Activated T-cell treated with anti-CD3 and anti-CD28 coated beads, Interleukin-2, amount 50 U/mL, for 4 hours (primary cell): ENCODE measurements at regions not wholly inside any gene's neighbourhood (a gene's known extent, or its start where the extent isn't known, plus 50 kb on each side); places are given as distances from the start of the nearest gene placed in this dataset.

Source experiments
- ATAC-seq, 2 donors: fragments of 200-7000 bp; cut with Tn5 transposase; one replicate each; pipeline ENCODE4 v1.10.0; 2021
- DNase-seq: peaks from one replicate; pipeline ENCODE4 v3.0.0-alpha.2; 2020
- H3K27me3 Mint-ChIP-seq: one replicate; pipeline ENCODE4 v1.8.0; 2021; ENCODE audit warnings: low read depth, mixed read lengths
- H3K36me3 Mint-ChIP-seq: one replicate; pipeline ENCODE4 v1.8.0; 2022; ENCODE audit warnings: mixed read lengths; ENCODE audit not compliant: insufficient read depth
- H3K4me1 Mint-ChIP-seq: one replicate; pipeline ENCODE4 v1.8.0; 2021; ENCODE audit warnings: low read depth, mixed read lengths
- H3K4me3 Mint-ChIP-seq: one replicate; pipeline ENCODE4 v1.8.0; 2021; ENCODE audit warnings: mild to moderate bottlenecking, moderate library complexity, mixed read lengths
- H3K9me3 Mint-ChIP-seq: one replicate; pipeline ENCODE4 v1.8.0; 2021; ENCODE audit warnings: mixed read lengths

- DNase-seq, result no peak
- peaks cover 2% of the 10 kb centered on the region for H3K27me3 Mint-ChIP-seq
- no peaks in the 10 kb centered on the region for H3K36me3 Mint-ChIP-seq
- no peaks in the 10 kb centered on the region for H3K9me3 Mint-ChIP-seq
- no peak for ATAC-seq
- no peak overlapping the region for H3K4me3 Mint-ChIP-seq
- no peaks in the 10 kb centered on the region for H3K4me1 Mint-ChIP-seq
Measured at GRCh38 chr6:72519871-72520270, 102.0 kb upstream of the KCNQ5 start.

GRCh38 chr6:72521684-72522083, 100.2 kb upstream of the KCNQ5 start:
- Mint-ChIP-seq H3K27me3 (no peaks in the 10 kb centered on the region), H3K4me3 (no peak overlapping the region), H3K36me3 (no peaks in the 10 kb centered on the region), H3K4me1 (no peaks in the 10 kb centered on the region), H3K9me3 (no peaks in the 10 kb centered on the region)
- ATAC-seq (no peak), DNase-seq (no peak)

- no peaks in the 10 kb centered on the region for H3K27me3 Mint-ChIP-seq
- DNase-seq (no peak), ATAC-seq (no peak)
- no peaks in the 10 kb centered on the region for H3K4me1 Mint-ChIP-seq
- no peaks in the 10 kb centered on the region for H3K9me3 Mint-ChIP-seq
- H3K36me3 Mint-ChIP-seq, result no peaks in the 10 kb centered on the region
- H3K4me3 Mint-ChIP-seq, result no peak overlapping the region
Measured at GRCh38 chr6:72522735-72523141, 99.1 kb upstream of the KCNQ5 start.

GRCh38 chr6:72524011-72524645, 97.7 kb upstream of the KCNQ5 start:
- ATAC-seq, result no peak
- Mint-ChIP-seq H3K9me3 (no peaks in the 10 kb centered on the region), H3K36me3 (no peaks in the 10 kb centered on the region), H3K4me1 (no peaks in the 10 kb centered on the region), H3K4me3 (no peak overlapping the region), H3K27me3 (no peaks in the 10 kb centered on the region)
- DNase-seq, result no peak

- no peaks in the 10 kb centered on the region for H3K9me3 Mint-ChIP-seq
- H3K36me3 Mint-ChIP-seq, result no peaks in the 10 kb centered on the region
- DNase-seq (no peak), ATAC-seq (no peak)
- H3K4me1 Mint-ChIP-seq, result no peaks in the 10 kb centered on the region
- no peaks in the 10 kb centered on the region for H3K27me3 Mint-ChIP-seq
- H3K4me3 Mint-ChIP-seq, result no peak overlapping the region
Measured at GRCh38 chr6:72525821-72526510, 95.9 kb upstream of the KCNQ5 start.

GRCh38 chr6:72530152-72530551, 91.7 kb upstream of the KCNQ5 start:
- H3K27me3 Mint-ChIP-seq, result peaks cover 2% of the 10 kb centered on the region
- H3K36me3 Mint-ChIP-seq, result no peaks in the 10 kb centered on the region
- H3K4me3 Mint-ChIP-seq, result no peak overlapping the region
- H3K9me3 Mint-ChIP-seq, result no peaks in the 10 kb centered on the region
- no peak for ATAC-seq
- no peak for DNase-seq
- no peaks in the 10 kb centered on the region for H3K4me1 Mint-ChIP-seq

- H3K9me3 Mint-ChIP-seq, result no peaks in the 10 kb centered on the region
- H3K4me1 Mint-ChIP-seq, result no peaks in the 10 kb centered on the region
- no peak for ATAC-seq
- no peaks in the 10 kb centered on the region for H3K36me3 Mint-ChIP-seq
- H3K27me3 Mint-ChIP-seq, result peaks cover 2% of the 10 kb centered on the region
- H3K4me3 Mint-ChIP-seq, result no peak overlapping the region
- DNase-seq, result no peak
Measured at GRCh38 chr6:72530750-72531149, 91.1 kb upstream of the KCNQ5 start.

GRCh38 chr6:72533606-72534005, 88.3 kb upstream of the KCNQ5 start:
- Mint-ChIP-seq H3K4me3 (no peak overlapping the region), H3K9me3 (no peaks in the 10 kb centered on the region), H3K27me3 (peaks cover 2% of the 10 kb centered on the region), H3K36me3 (no peaks in the 10 kb centered on the region), H3K4me1 (no peaks in the 10 kb centered on the region)
- no peak for DNase-seq
- no peak for ATAC-seq

- DNase-seq (no peak), ATAC-seq (no peak)
- Mint-ChIP-seq H3K9me3 (no peaks in the 10 kb centered on the region), H3K27me3 (peaks cover 2% of the 10 kb centered on the region), H3K36me3 (no peaks in the 10 kb centered on the region), H3K4me1 (no peaks in the 10 kb centered on the region), H3K4me3 (no peak overlapping the region)
Measured at GRCh38 chr6:72534236-72534635, 87.6 kb upstream of the KCNQ5 start.

GRCh38 chr6:72535124-72535523, 86.7 kb upstream of the KCNQ5 start:
- Mint-ChIP-seq H3K36me3 (no peaks in the 10 kb centered on the region), H3K4me3 (no peak overlapping the region), H3K4me1 (no peaks in the 10 kb centered on the region), H3K9me3 (peaks cover 8% of the 10 kb centered on the region), H3K27me3 (peaks cover 2% of the 10 kb centered on the region)
- no peak for DNase-seq
- no peak for ATAC-seq

- Mint-ChIP-seq H3K27me3 (peaks cover 5% of the 10 kb centered on the region), H3K9me3 (peaks cover 3% of the 10 kb centered on the region), H3K36me3 (no peaks in the 10 kb centered on the region), H3K4me1 (no peaks in the 10 kb centered on the region), H3K4me3 (no peak overlapping the region)
- ATAC-seq (no peak), DNase-seq (no peak)
Measured at GRCh38 chr6:72547020-72547419, 74.8 kb upstream of the KCNQ5 start.

GRCh38 chr6:72551470-72551869, 70.4 kb upstream of the KCNQ5 start:
- no peaks in the 10 kb centered on the region for H3K9me3 Mint-ChIP-seq
- ATAC-seq, result no peak

GRCh38 chr6:72552938-72553337, 68.9 kb upstream of the KCNQ5 start:
- no peaks in the 10 kb centered on the region for H3K36me3 Mint-ChIP-seq
- no peak overlapping the region for H3K4me3 Mint-ChIP-seq
- peaks cover 9% of the 10 kb centered on the region for H3K4me1 Mint-ChIP-seq
- ATAC-seq (no peak), DNase-seq (no peak)
- H3K9me3 Mint-ChIP-seq, result no peaks in the 10 kb centered on the region
- peaks cover 2% of the 10 kb centered on the region for H3K27me3 Mint-ChIP-seq

More at GRCh38 chr6:72551470-72551869, 70.4 kb upstream of the KCNQ5 start:
- H3K4me1 Mint-ChIP-seq, result peaks cover 9% of the 10 kb centered on the region
- peaks cover 2% of the 10 kb centered on the region for H3K27me3 Mint-ChIP-seq
- no peaks in the 10 kb centered on the region for H3K36me3 Mint-ChIP-seq
- H3K4me3 Mint-ChIP-seq, result no peak overlapping the region
- no peak for DNase-seq

- no peak overlapping the region for H3K4me3 Mint-ChIP-seq
- peaks cover 2% of the 10 kb centered on the region for H3K27me3 Mint-ChIP-seq
- no peaks in the 10 kb centered on the region for H3K9me3 Mint-ChIP-seq
- DNase-seq (no peak), ATAC-seq (peak; percentile 41 to 62)
- H3K36me3 Mint-ChIP-seq, result no peaks in the 10 kb centered on the region
- peaks cover 9% of the 10 kb centered on the region for H3K4me1 Mint-ChIP-seq
Measured at GRCh38 chr6:72553531-72554511, 68.0 kb upstream of the KCNQ5 start.
